SJCRH30 (cell line): ENCODE measurements at regions not wholly inside any gene's neighbourhood (a gene's known extent, or its start where the extent isn't known, plus 50 kb on each side); places are given as distances from the start of the nearest gene placed in this dataset.
"Not testable (repeated sequence)": the region's sequence is repeated elsewhere in the genome, so short reads cannot be mapped to it uniquely, and the experiment has no call there.

Source experiments
- DNase-seq, 2 experiments: peaks; one replicate each; pipeline ENCODE4 v3.0.0-alpha.2; 2015 to 2020
- H3K27ac ChIP-seq: fragments of 250-450 bp; sonication (Bioruptor Pico); 2 replicates; pipeline ENCODE4 v1.5.1; 2020; ENCODE audit warnings: mild to moderate bottlenecking, moderate library complexity
- H3K27me3 ChIP-seq: fragments of 250-450 bp; sonication (Bioruptor Pico); 2 replicates; pipeline ENCODE4 v1.5.1; 2020; ENCODE audit warnings: mild to moderate bottlenecking, moderate library complexity
- H3K36me3 ChIP-seq: fragments of 250-450 bp; sonication (Bioruptor Pico); 2 replicates; pipeline ENCODE4 v1.5.1; 2020; ENCODE audit warnings: mild to moderate bottlenecking, moderate library complexity
- H3K4me1 ChIP-seq: fragments of 250-450 bp; sonication (Bioruptor Pico); 2 replicates; pipeline ENCODE4 v1.5.1; 2020; ENCODE audit warnings: mild to moderate bottlenecking, moderate library complexity
- H3K4me3 ChIP-seq: fragments of 250-450 bp; sonication (Bioruptor Pico); 2 replicates; pipeline ENCODE4 v1.5.1; 2020; ENCODE audit warnings: mild to moderate bottlenecking, moderate library complexity
- H3K9me3 ChIP-seq: fragments of 250-450 bp; sonication (Bioruptor Pico); replicated peaks from 2 replicates; pipeline ENCODE4 v1.5.1; 2020; ENCODE audit warnings: mild to moderate bottlenecking, moderate library complexity

GRCh38 chr5:143922718-143923117, 110.8 kb downstream of the HMHB1 start:
- H3K4me1 ChIP-seq, result no peaks in the 10 kb centered on the region
- H3K27me3 ChIP-seq, result no peaks in the 10 kb centered on the region
- no peak for DNase-seq
- no peak overlapping the region for H3K4me3 ChIP-seq
- no peaks in the 10 kb centered on the region for H3K36me3 ChIP-seq
- H3K27ac ChIP-seq, result no peak overlapping the region
- no peaks in the 10 kb centered on the region for H3K9me3 ChIP-seq

DNA sequence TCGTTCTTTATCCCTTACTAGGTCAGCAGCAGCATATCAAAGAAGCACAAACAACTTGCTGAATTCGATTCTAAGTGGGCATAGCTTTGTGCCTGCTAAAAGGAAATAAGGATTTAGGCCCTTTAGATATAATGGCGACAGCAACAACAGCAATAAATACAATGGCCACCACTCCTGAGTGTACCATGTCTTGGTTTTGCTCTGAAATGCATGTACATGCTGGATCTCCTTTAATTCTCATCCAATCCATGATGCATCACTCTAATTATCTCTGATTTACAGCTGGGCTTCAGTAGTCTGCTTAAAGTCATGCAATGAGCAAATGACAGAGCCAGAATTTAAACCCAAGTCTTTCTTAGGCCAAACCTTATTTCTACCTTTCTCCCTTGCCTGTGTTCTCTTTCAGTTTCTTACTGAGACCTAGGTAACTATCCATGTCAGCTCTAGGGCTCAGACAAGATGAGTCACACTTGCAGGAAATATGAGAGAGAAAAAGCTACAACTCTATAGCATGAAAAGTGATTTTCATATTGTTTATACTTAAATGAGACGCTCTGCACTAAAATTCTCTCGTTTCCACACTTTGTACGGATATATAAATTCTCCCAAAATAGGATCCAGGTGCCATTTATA, 111.8 kb downstream of the HMHB1 start:
- Histone ChIP-seq H3K27me3 (no peaks in the 10 kb centered on the region), H3K27ac (no peak overlapping the region), H3K9me3 (no peaks in the 10 kb centered on the region), H3K4me3 (no peak overlapping the region), H3K36me3 (no peaks in the 10 kb centered on the region), H3K4me1 (no peaks in the 10 kb centered on the region)
- DNase-seq, result no peak

- Histone ChIP-seq H3K4me1 (no peaks in the 10 kb centered on the region), H3K27ac (no peak overlapping the region), H3K9me3 (no peaks in the 10 kb centered on the region), H3K36me3 (no peaks in the 10 kb centered on the region), H3K27me3 (no peaks in the 10 kb centered on the region), H3K4me3 (no peak overlapping the region)
- no peak for DNase-seq
Observed at GRCh38 chr5:143924311-143924978, 112.5 kb downstream of the HMHB1 start.

DNA sequence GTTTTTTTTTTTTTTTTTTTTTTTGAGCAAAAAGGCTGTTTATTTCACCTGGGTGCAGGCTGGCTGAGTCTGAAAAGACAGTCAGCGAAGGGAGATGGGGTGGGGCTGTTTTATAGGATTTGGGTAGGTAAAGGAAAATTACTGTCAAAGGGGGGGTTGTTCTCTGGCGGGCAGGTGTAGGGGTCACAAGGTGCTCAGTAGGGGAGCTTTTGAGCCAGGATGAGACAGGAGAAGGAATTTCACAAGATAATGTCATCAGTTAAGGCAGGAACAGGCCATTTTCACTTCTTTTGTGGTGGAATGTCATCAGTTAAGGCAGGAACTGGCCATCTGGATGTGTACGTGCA, 113.0 kb downstream of the HMHB1 start:
- H3K4me3 ChIP-seq, H3K9me3 ChIP-seq, H3K4me1 ChIP-seq, H3K27me3 ChIP-seq, H3K36me3 ChIP-seq, H3K27ac ChIP-seq, DNase-seq: not testable (repeated sequence)

GRCh38 chr5:143929486-143929885, 117.5 kb downstream of the HMHB1 start:
- no peaks in the 10 kb centered on the region for H3K27me3 ChIP-seq
- H3K4me3 ChIP-seq, result no peak overlapping the region
- H3K4me1 ChIP-seq, result no peaks in the 10 kb centered on the region
- DNase-seq, result no peak
- H3K27ac ChIP-seq, result no peak overlapping the region
- no peaks in the 10 kb centered on the region for H3K9me3 ChIP-seq
- no peaks in the 10 kb centered on the region for H3K36me3 ChIP-seq

- no peaks in the 10 kb centered on the region for H3K4me1 ChIP-seq
- no peak for DNase-seq
- no peaks in the 10 kb centered on the region; the same call in 1 of the 2 replicates for H3K9me3 ChIP-seq
- H3K27ac ChIP-seq, result no peak overlapping the region
- H3K27me3 ChIP-seq, result no peaks in the 10 kb centered on the region
- no peaks in the 10 kb centered on the region for H3K36me3 ChIP-seq
- H3K4me3 ChIP-seq, result no peak overlapping the region
Observed at GRCh38 chr5:143930561-143930960, 118.6 kb downstream of the HMHB1 start.

GRCh38 chr5:143931476-143931875, 119.5 kb downstream of the HMHB1 start:
- Histone ChIP-seq H3K4me1 (no peaks in the 10 kb centered on the region), H3K27me3 (no peaks in the 10 kb centered on the region), H3K4me3 (no peak overlapping the region), H3K27ac (no peak overlapping the region), H3K9me3 (no peaks in the 10 kb centered on the region; the same call in 1 of the 2 replicates), H3K36me3 (no peaks in the 10 kb centered on the region)
- DNase-seq, result no peak

GRCh38 chr5:143931986-143932385, 120.0 kb downstream of the HMHB1 start:
- no peak overlapping the region for H3K4me3 ChIP-seq
- H3K27ac ChIP-seq, result no peak overlapping the region
- no peak for DNase-seq
- no peaks in the 10 kb centered on the region; the same call in 1 of the 2 replicates for H3K9me3 ChIP-seq
- H3K36me3 ChIP-seq, result no peaks in the 10 kb centered on the region
- H3K4me1 ChIP-seq, result no peaks in the 10 kb centered on the region
- H3K27me3 ChIP-seq, result no peaks in the 10 kb centered on the region

- no peak overlapping the region for H3K27ac ChIP-seq
- no peaks in the 10 kb centered on the region for H3K4me1 ChIP-seq
- H3K4me3 ChIP-seq, result no peak overlapping the region
- H3K9me3 ChIP-seq, result no peaks in the 10 kb centered on the region; the same call in 1 of the 2 replicates
- no peaks in the 10 kb centered on the region for H3K36me3 ChIP-seq
- H3K27me3 ChIP-seq, result no peaks in the 10 kb centered on the region
- DNase-seq, result no peak
Observed at GRCh38 chr5:143932584-143932983, 120.6 kb downstream of the HMHB1 start.

DNA sequence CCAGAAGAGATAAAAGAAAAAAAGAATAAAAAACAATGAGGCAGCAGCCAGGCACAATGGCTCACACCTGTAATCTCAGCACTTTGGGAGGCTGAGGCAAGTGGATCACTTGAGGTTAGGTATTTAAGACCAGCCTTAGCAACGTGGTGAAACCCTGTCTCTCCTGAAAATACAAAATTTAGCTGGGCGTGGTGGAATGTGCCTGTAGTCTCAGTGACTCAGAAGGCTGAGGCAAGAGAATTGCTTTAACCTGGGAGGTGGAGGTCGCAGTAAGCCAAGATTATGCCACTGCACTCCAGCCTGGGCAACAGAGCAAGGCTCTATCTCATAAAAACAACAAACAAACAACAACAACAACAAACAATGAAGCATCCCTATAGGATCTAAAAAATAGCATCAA, 121.5 kb downstream of the HMHB1 start:
- DNase-seq, result no peak
- no peak overlapping the region for H3K4me3 ChIP-seq
- no peaks in the 10 kb centered on the region; the same call in 1 of the 2 replicates for H3K9me3 ChIP-seq

GRCh38 chr5:143934821-143935220, 122.9 kb downstream of the HMHB1 start:
- Histone ChIP-seq H3K4me1 (no peaks in the 10 kb centered on the region), H3K9me3 (no peaks in the 10 kb centered on the region; the same call in 1 of the 2 replicates), H3K27ac (no peak overlapping the region), H3K36me3 (no peaks in the 10 kb centered on the region), H3K4me3 (no peak overlapping the region), H3K27me3 (no peaks in the 10 kb centered on the region)
- no peak for DNase-seq

More for the DNA sequence above, 121.5 kb downstream of the HMHB1 start:
- H3K27ac ChIP-seq, result no peak overlapping the region
- H3K4me1 ChIP-seq, result no peaks in the 10 kb centered on the region
- H3K36me3 ChIP-seq, result no peaks in the 10 kb centered on the region
- no peaks in the 10 kb centered on the region for H3K27me3 ChIP-seq

DNA sequence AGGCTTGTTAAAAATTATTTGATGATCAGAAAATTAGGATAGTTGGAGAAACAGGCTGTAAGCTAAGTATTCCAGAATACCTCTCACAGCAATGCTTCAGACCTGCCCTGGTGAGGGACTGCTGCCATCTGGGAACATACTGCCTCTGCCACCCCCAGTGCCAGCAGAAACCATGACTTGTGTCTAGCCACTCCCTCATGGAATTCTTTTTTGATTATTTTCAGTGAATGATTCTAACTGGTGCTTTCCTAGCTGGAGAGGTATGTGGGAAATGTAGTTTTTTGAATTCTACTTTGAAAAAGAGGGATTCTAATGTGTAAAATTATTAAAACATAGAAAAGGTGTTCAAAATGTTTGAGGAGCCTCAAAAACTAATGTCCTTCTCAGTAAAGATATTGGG, 126.3 kb downstream of the HMHB1 start:
- Histone ChIP-seq H3K27me3 (no peaks in the 10 kb centered on the region), H3K9me3 (no peaks in the 10 kb centered on the region; the same call in 1 of the 2 replicates), H3K36me3 (no peaks in the 10 kb centered on the region), H3K4me3 (no peak overlapping the region), H3K27ac (no peak overlapping the region), H3K4me1 (no peaks in the 10 kb centered on the region)
- no peak for DNase-seq

DNA sequence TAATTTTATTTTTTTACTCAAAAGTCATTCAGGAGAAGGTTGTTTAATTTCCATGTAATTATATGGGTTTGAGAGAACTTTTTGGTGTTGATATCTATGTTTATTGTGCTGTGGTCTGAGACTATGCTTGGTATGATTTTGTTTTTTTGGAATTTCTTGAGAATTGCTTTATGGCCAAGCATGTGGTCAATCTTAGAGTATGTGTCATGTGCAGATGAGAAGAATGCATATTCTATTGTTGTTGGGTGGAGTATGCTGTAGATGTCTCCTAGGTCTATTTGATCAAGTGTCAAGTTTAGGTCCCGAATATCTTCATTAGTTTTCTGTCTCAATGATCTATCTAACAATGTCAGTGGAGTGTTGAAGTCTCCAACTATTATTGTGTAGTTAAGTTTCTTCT, 134.9 kb downstream of the HMHB1 start:
- H3K4me1 ChIP-seq, result no peaks in the 10 kb centered on the region
- DNase-seq, result no peak
- H3K27me3 ChIP-seq, result no peaks in the 10 kb centered on the region
- H3K36me3 ChIP-seq, result no peaks in the 10 kb centered on the region
- H3K27ac ChIP-seq, result no peak overlapping the region
- H3K4me3 ChIP-seq, result no peak overlapping the region
- H3K9me3 ChIP-seq, result no peaks in the 10 kb centered on the region

GRCh38 chr5:143947313-143947712, 135.4 kb downstream of the HMHB1 start:
- no peaks in the 10 kb centered on the region for H3K4me1 ChIP-seq
- DNase-seq, result no peak
- H3K27ac ChIP-seq, result no peak overlapping the region
- no peak overlapping the region for H3K4me3 ChIP-seq
- H3K27me3 ChIP-seq, result no peaks in the 10 kb centered on the region
- H3K9me3 ChIP-seq, result no peaks in the 10 kb centered on the region
- H3K36me3 ChIP-seq, result no peaks in the 10 kb centered on the region

DNA sequence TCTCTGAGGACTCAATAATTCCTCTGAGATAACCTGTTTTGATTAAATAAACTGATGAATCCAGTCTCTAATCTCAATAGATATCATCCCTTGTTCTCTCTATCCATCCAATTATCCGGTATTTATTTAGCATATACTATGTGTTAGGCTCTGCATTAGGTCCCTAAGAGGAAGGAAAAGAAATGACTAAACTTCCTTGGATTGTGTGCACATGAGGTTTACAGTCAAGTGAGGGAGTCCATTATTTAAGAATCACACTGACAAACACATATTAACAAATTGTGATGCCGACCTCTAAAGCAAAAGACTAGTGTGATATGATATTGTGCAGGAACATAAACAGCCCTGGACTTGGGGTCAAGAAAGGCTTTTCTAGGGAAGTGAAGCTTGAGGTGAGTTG, 140.8 kb downstream of the HMHB1 start:
- DNase-seq, result no peak
- Histone ChIP-seq H3K27ac (no peak overlapping the region), H3K27me3 (0 out of 2 replicates have a peak, but pooled peaks cover 6% of the 10 kb centered on the region), H3K4me1 (no peaks in the 10 kb centered on the region), H3K36me3 (no peaks in the 10 kb centered on the region), H3K4me3 (no peak overlapping the region), H3K9me3 (no peaks in the 10 kb centered on the region)

- H3K9me3 ChIP-seq, result no peaks in the 10 kb centered on the region
- 0 out of 2 replicates have a peak, but pooled peaks cover 6% of the 10 kb centered on the region for H3K27me3 ChIP-seq
- no peaks in the 10 kb centered on the region for H3K4me1 ChIP-seq
- no peaks in the 10 kb centered on the region for H3K36me3 ChIP-seq
- DNase-seq, result no peak
- H3K4me3 ChIP-seq, result no peak overlapping the region
- H3K27ac ChIP-seq, result no peak overlapping the region
Observed at GRCh38 chr5:143953851-143954250, 141.9 kb downstream of the HMHB1 start.
